HG03045 (cell line): ENCODE measurements at regions not wholly inside any gene's neighbourhood (a gene's known extent, or its start where the extent isn't known, plus 50 kb on each side); places are given as distances from the start of the nearest gene placed in this dataset.

Experiments used
- ATAC-seq: cut with Tn5 transposase; IDR thresholded peaks from one replicate; pipeline ENCODE4 v1.9.1; 2021; ENCODE audit warnings: mild to moderate bottlenecking, moderate library complexity; ENCODE audit not compliant: unreplicated experiment

DNA sequence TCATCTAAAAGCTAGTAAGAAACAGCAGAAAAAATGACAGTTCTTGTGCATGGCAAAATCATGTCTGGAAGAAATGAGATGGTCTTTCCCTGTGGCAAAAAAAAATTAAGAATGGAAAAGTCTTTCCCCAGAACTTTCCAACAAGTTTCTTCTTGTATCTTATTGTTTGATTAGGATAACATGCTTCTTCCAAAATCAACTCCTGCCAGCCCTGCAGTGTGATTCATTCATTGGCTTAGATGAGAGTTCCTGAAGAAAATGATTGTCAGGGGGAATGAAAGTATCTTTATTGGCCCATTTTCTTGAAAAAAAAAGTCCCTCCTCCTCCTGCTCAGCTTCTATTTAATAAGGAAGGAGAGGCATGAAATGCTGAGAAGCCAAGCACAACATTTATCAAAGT, 407.7 kb downstream of the ARAP2 start:
- ATAC-seq: no peak

DNA sequence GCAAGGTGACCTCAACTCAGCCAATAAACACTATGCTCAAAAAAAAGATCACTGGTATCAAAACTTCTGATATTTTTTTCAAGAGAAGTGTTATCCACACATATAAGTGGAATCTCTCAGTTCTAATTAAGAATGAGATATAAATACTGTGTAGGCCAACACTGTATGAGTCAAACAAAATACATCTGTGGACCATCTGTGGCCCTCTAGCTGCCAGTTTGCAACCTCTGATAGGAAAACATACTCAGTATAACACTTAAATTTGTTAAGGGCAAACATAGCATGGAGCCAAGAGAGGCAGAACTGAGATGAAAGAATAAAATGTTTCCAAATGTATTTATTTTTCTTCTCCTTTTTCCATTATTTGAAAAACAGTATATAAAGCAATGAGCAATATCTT, 377.3 kb downstream of the ARAP2 start:
- ATAC-seq: no peak

GRCh38 chr4:35872273-35872672, 372.0 kb downstream of the ARAP2 start:
- ATAC-seq: no peak

DNA sequence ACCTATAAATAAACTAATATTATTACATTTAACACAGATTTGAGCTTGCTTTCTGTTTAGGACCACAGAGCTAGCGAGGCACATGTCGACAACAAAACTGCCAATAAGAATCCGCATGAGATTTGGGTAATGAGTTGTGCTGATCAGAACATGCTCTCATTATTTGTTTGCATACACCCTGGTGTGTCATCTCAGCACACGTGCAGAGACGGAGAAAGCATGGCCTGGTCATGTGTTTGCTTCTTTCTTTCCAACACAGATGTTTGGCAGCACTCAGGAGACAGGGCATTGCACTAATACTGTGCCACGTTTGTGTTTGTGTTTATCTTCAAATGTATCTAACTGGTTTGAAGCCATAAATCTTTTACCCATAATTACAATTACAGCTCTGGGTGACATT, 364.8 kb downstream of the ARAP2 start:
- ATAC-seq: no peak

DNA sequence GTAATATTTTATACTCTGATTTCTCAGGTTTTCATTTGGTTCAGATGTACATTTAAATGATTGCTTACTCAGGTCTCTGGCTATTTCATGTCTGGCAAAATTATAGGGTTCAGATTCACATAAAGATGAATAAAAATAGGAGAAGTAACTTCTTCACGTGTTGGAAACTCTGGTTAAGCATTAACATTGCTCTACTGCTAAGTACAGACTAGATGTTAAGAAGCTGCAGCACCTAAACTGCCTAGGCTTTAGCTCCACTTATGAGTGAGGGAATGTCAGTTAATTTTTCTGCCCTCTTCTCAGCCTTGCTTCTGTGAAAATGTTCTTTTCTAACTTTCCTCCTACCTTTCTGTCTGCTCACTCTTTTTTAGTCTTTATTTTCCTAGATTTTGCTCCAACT, 361.2 kb downstream of the ARAP2 start:
- no peak for ATAC-seq

GRCh38 chr4:35884714-35885480, 359.4 kb downstream of the ARAP2 start:
- no peak for ATAC-seq

DNA sequence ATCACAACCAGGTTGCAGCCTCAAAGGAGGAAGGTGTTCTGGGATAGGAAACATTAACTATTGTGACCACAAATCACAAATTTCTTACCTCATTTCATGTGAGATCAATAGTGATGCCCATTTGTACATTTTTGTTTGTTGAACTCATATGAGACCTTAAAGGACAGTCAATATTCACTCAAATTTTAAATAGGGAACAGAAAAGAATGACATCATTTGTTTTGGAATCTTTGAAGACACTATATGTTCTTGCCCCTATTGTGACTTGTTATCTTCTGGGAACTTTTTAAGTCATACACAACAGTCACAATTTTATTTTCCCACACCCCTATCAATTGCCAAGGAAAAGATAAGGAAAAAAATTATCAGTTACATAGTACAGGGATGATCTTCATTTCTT, 346.5 kb downstream of the ARAP2 start:
- no peak for ATAC-seq

- ATAC-seq: no peak
Observed at GRCh38 chr4:35900286-35901243, 343.7 kb downstream of the ARAP2 start.

DNA sequence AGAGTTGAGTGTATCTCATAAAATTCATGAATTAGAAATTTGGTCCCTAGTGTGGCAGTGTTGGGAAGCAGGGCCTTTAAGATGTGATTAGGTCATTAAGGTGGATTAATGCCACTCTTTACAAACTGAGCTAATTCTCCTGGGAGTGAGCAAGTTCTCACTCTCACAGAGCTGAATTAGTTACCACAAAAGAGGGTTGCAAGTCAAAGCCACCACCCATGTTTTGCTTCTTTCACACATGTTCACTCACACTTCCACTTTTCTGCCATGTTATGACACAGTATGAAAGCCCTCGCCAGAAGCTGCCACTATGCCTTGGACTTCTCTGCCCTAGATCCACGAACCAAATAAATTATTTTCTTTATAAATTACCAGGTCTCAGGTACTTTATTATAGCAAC, 332.1 kb downstream of the ARAP2 start:
- peak; percentile 91 for ATAC-seq

GRCh38 chr4:35918491-35918977, 325.8 kb downstream of the ARAP2 start:
- ATAC-seq: no peak

GRCh38 chr4:35925806-35926205, 318.5 kb downstream of the ARAP2 start:
- no peak for ATAC-seq

- no peak for ATAC-seq
Observed at GRCh38 chr4:35926788-35927187, 317.5 kb downstream of the ARAP2 start.

GRCh38 chr4:35933901-35934300, 310.4 kb downstream of the ARAP2 start:
- ATAC-seq: no peak

DNA sequence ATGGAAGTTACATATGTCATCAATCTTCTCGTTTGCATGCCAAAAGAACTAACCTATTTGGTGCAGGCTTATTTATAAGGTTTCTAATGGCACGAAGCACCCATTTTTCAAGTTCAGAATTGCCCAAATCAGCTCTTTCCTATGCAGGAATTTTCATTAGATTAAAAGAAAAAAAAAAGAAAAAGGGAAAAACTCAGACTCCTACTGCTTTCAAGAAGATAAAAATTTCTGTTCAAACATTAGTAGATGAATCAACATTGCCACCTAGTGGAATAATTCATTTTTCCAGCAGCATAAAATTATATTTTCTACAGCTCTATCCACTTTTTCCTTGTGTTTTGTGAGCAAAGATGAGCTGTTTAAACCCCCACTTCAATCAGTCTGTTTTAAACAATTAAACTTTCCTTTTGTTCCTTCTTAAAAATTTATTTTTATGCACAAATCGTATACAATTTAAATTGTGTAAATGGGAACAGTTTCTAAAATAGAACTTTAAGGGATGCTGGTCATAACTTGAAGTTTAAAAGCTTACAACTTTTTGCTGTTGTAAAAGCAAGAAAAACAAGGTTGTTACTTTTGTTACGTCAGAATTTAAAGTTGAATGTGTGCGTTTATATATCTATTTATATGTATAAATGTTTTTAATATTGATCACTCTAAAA, 309.9 kb downstream of the ARAP2 start:
- no peak for ATAC-seq

GRCh38 chr4:35938936-35939335, 305.4 kb downstream of the ARAP2 start:
- ATAC-seq: no peak

GRCh38 chr4:35939751-35940150, 304.6 kb downstream of the ARAP2 start:
- no peak for ATAC-seq

DNA sequence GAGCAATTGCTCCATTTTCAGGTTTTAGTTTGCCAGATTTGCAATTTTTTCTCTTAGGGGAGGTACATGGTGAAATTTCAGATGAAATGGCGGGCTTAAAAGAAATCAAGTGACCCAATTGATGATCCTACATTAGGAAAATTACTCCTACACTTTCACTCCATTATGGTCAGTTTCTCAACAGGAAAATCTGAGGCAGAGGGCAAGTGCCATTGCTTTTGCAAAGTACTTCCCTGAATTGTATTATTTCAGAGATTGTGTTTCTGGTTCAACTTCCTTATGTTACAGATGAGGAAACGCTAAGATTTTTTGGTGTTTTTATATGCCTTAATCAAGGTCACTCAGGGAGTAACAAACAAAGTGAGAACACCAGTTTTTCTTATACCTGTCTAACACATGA, 302.2 kb downstream of the ARAP2 start:
- ATAC-seq: no peak

DNA sequence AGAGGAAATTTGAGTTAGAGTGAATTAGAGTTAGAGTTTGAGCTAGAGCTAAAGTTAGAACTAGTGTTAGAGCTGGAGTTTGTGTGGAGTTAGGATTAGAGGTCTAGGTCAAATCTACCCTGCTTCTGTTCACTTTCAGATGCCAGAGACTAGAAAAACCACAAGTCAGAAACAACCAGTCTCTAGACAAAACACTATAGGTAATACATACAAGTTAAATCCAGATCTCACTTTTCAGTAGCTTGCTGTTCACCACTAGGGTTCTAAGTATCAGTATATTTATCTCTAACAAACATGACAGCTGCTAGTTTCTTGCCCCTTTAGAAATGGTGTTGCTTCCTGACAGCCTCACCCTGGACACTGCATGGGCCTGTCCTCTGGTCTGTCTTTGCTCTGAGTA, 300.7 kb downstream of the ARAP2 start:
- ATAC-seq: no peak

DNA sequence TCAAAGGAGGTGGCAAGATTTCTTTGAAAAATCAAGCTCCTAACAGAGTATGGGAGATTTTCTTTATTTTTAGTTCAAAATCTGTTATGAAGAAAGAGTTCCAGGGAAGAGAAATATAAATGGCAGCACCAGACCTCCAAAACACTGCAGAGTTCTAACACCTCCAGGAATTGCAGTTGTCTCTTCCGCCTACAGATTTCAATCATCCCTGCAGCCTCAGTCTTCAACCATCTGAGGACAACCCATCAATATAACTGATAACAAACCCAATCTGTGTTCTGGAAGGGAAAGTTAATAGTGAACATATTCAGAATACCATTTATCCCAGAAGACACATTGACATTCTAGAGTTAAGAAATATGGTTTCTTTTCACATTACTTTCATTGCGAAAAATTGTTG, 296.1 kb downstream of the ARAP2 start:
- no peak for ATAC-seq

DNA sequence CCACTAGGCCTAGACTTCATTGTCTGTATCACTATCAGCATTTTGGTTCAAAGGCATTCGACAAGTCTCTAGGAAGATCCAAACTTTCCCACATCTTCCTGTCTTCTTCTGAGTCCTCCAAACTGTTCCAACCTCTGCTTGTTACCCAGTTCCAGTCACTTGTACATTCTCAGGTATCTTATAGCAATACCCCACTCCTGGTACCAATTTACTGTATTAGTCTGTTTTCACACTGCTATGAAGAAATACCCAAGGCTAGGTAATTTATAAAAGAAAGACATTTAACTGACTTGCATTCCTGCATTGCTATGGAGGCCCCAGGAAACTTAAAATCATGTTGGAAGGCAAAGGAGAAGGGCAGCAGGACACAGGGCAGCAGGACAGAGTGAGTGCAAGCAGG, 293.9 kb downstream of the ARAP2 start:
- ATAC-seq: no peak

- ATAC-seq: no peak
Observed at GRCh38 chr4:35952751-35953150, 291.6 kb downstream of the ARAP2 start.
